Mesendoderm (in vitro differentiated cells): ENCODE measurements at regions not wholly inside any gene's neighbourhood (a gene's known extent, or its start where the extent isn't known, plus 50 kb on each side); places are given as distances from the start of the nearest gene placed in this dataset.
"Not testable (repeated sequence)": the region's sequence is repeated elsewhere in the genome, so short reads cannot be mapped to it uniquely, and the experiment has no call there.

Source experiments
- DNase-seq: peaks from one replicate; pipeline ENCODE4 v3.0.0; 2013
- H2AK5ac ChIP-seq: 2 replicates; pipeline ENCODE4 v1.6.1; 2013; ENCODE audit warnings: low read length, inconsistent platforms
- H2BK120ac ChIP-seq: 2 replicates; pipeline ENCODE4 v1.6.1; 2013; ENCODE audit warnings: low read depth, mild to moderate bottlenecking, low read length, moderate library complexity, mixed read lengths
- H2BK15ac ChIP-seq: replicated peaks from 2 replicates; pipeline ENCODE4 v1.6.1; 2013; ENCODE audit warnings: low read depth, mild to moderate bottlenecking, moderate library complexity
- H2BK5ac ChIP-seq: 2 replicates; pipeline ENCODE4 v1.6.1; 2013; ENCODE audit warnings: low read length, inconsistent platforms
- H3K18ac ChIP-seq: 2 replicates; pipeline ENCODE4 v1.6.1; 2013; ENCODE audit warnings: mild to moderate bottlenecking, low read length, mixed read lengths
- H3K23ac ChIP-seq: one replicate; pipeline ENCODE4 v1.6.1; 2013; ENCODE audit warnings: low read length
- H3K27ac ChIP-seq: 2 replicates; pipeline ENCODE4 v1.5.1; 2013; ENCODE audit warnings: low read depth, mild to moderate bottlenecking, inconsistent platforms, low read length, moderate library complexity
- H3K27me3 ChIP-seq: 2 replicates; pipeline ENCODE4 v1.6.1; 2013; ENCODE audit warnings: low read length, control low read depth, mild to moderate bottlenecking, inconsistent platforms; ENCODE audit not compliant: insufficient read depth, poor library complexity
- H3K36me3 ChIP-seq: 2 replicates; pipeline ENCODE4 v1.6.1; 2013; ENCODE audit warnings: low read length, inconsistent platforms; ENCODE audit not compliant: control insufficient read depth, insufficient read depth
- H3K4ac ChIP-seq: one replicate; pipeline ENCODE4 v1.6.1; 2013; ENCODE audit warnings: low read depth, mild to moderate bottlenecking, low read length, moderate library complexity
- H3K4me1 ChIP-seq: 2 replicates; pipeline ENCODE4 v1.6.1; 2013; ENCODE audit warnings: low read depth, low read length, inconsistent platforms; ENCODE audit not compliant: control insufficient read depth
- H3K4me2 ChIP-seq: 2 replicates; pipeline ENCODE4 v1.6.1; 2013; ENCODE audit warnings: low read length
- H3K4me3 ChIP-seq: 2 replicates; pipeline ENCODE4 v1.5.1; 2013; ENCODE audit warnings: mild to moderate bottlenecking, low read length
- H3K56ac ChIP-seq: one replicate; pipeline ENCODE4 v1.6.1; 2013; ENCODE audit warnings: low read length
- H3K79me1 ChIP-seq: 2 replicates; pipeline ENCODE4 v1.6.1; 2013; ENCODE audit warnings: low read length, inconsistent platforms
- H3K79me2 ChIP-seq: 2 replicates; pipeline ENCODE4 v1.6.1; 2013; ENCODE audit warnings: mild to moderate bottlenecking, low read length; ENCODE audit not compliant: control insufficient read depth, insufficient read depth
- H3K9ac ChIP-seq: 2 replicates; pipeline ENCODE4 v1.6.1; 2013; ENCODE audit warnings: low read length, inconsistent platforms
- H4K5ac ChIP-seq: one replicate; pipeline ENCODE4 v1.6.1; 2013; ENCODE audit warnings: low read length
- H4K8ac ChIP-seq: one replicate; pipeline ENCODE4 v1.6.1; 2013; ENCODE audit warnings: low read depth, mild to moderate bottlenecking, control low read depth, low read length, moderate library complexity
- WGBS: extraction: QIAGEN DNeasy Blood & Tissue Kit; methylation state at CpG from one replicate; pipeline ENCODE4 v1.1.7; 2013; ENCODE audit warnings: low lambda C conversion rate, missing lambda C conversion rate; ENCODE audit not compliant: insufficient coverage; ENCODE audit errors: extremely low coverage; 5-methylcytosine and 5-hydroxymethylcytosine counted together

- Histone ChIP-seq H3K9ac (no peak overlapping the region), H3K27me3 (no peaks in the 10 kb centered on the region), H3K79me1 (no peaks in the 10 kb centered on the region), H3K4me1 (no peaks in the 10 kb centered on the region), H2BK5ac (no peak overlapping the region), H4K5ac (no peak overlapping the region), H4K8ac (no peak overlapping the region), H3K18ac (no peak overlapping the region), H3K27ac (no peak overlapping the region), H2AK5ac (no peak overlapping the region), H3K4me2 (no peak overlapping the region), H3K4ac (no peak overlapping the region), H3K79me2 (no peaks in the 10 kb centered on the region), H2BK15ac (no peak overlapping the region), H3K4me3 (no peak overlapping the region), H2BK120ac (no peak overlapping the region), H3K56ac (no peak overlapping the region), H3K36me3 (no peaks in the 10 kb centered on the region), H3K23ac (no peak overlapping the region)
- DNase-seq: no peak
- no CpG with 5 or more reads among the region's 4 CpGs for WGBS
These were observed 836.8 kb upstream of the VRK2 start for GRCh38 chr2:57209799-57210198.

- Histone ChIP-seq H3K27me3 (no peaks in the 10 kb centered on the region), H3K4me2 (no peak overlapping the region), H2BK120ac (no peak overlapping the region), H3K18ac (no peak overlapping the region), H3K23ac (no peak overlapping the region), H3K79me2 (no peaks in the 10 kb centered on the region), H2AK5ac (no peak overlapping the region), H3K4me3 (no peak overlapping the region), H3K27ac (no peak overlapping the region), H4K8ac (no peak overlapping the region), H3K36me3 (no peaks in the 10 kb centered on the region), H3K79me1 (no peaks in the 10 kb centered on the region), H2BK15ac (no peak overlapping the region), H3K56ac (no peak overlapping the region), H4K5ac (no peak overlapping the region), H2BK5ac (no peak overlapping the region), H3K4ac (no peak overlapping the region), H3K4me1 (no peaks in the 10 kb centered on the region), H3K9ac (no peak overlapping the region)
- no CpG with 5 or more reads among the region's 4 CpGs for WGBS
- no peak for DNase-seq
These were observed 835.8 kb upstream of the VRK2 start for GRCh38 chr2:57210855-57211254.

GRCh38 chr2:57217013-57217412, 829.6 kb upstream of the VRK2 start:
- Histone ChIP-seq H3K36me3 (no peaks in the 10 kb centered on the region), H3K4me1 (no peaks in the 10 kb centered on the region), H3K27me3 (no peaks in the 10 kb centered on the region), H4K8ac (no peak overlapping the region), H3K23ac (no peak overlapping the region), H2BK15ac (no peak overlapping the region), H3K4me2 (no peak overlapping the region), H4K5ac (no peak overlapping the region), H3K56ac (no peak overlapping the region), H3K79me2 (no peaks in the 10 kb centered on the region), H2BK5ac (no peak overlapping the region), H2AK5ac (no peak overlapping the region), H3K79me1 (no peaks in the 10 kb centered on the region), H2BK120ac (no peak overlapping the region), H3K27ac (no peak overlapping the region), H3K4ac (no peak overlapping the region), H3K18ac (no peak overlapping the region), H3K4me3 (no peak overlapping the region), H3K9ac (no peak overlapping the region)
- no CpG with 5 or more reads among the region's 2 CpGs for WGBS
- DNase-seq: no peak

- H2BK15ac ChIP-seq: no peak overlapping the region
- no CpG with 5 or more reads among the region's 2 CpGs for WGBS
- no peak overlapping the region for H3K18ac ChIP-seq
- no peaks in the 10 kb centered on the region for H3K4me1 ChIP-seq
- no peak overlapping the region for H3K56ac ChIP-seq
- H2BK120ac ChIP-seq: no peak overlapping the region
- no peaks in the 10 kb centered on the region for H3K79me2 ChIP-seq
- no peak overlapping the region for H3K9ac ChIP-seq
- no peak overlapping the region for H2BK5ac ChIP-seq
- no peaks in the 10 kb centered on the region for H3K27me3 ChIP-seq
- H4K5ac ChIP-seq: no peak overlapping the region
- no peaks in the 10 kb centered on the region for H3K36me3 ChIP-seq
- H3K4me2 ChIP-seq: no peak overlapping the region
- H4K8ac ChIP-seq: no peak overlapping the region
- no peak overlapping the region for H3K4ac ChIP-seq
- H2AK5ac ChIP-seq: no peak overlapping the region
- H3K27ac ChIP-seq: no peak overlapping the region
- no peaks in the 10 kb centered on the region for H3K79me1 ChIP-seq
- H3K23ac ChIP-seq: no peak overlapping the region
- no peak overlapping the region for H3K4me3 ChIP-seq
- DNase-seq: no peak
These were observed 828.4 kb upstream of the VRK2 start for GRCh38 chr2:57218206-57218605.

GRCh38 chr2:57229706-57230105, 816.9 kb upstream of the VRK2 start:
- not testable (repeated sequence) for H3K36me3 ChIP-seq, H3K4me2 ChIP-seq, H3K4me1 ChIP-seq, H3K79me2 ChIP-seq, H4K8ac ChIP-seq, H2BK15ac ChIP-seq, H3K79me1 ChIP-seq, H3K56ac ChIP-seq, DNase-seq, H3K9ac ChIP-seq, H2BK5ac ChIP-seq, H4K5ac ChIP-seq, H3K18ac ChIP-seq, H2BK120ac ChIP-seq, H3K27ac ChIP-seq, H3K23ac ChIP-seq, H3K27me3 ChIP-seq, H2AK5ac ChIP-seq, H3K4me3 ChIP-seq, H3K4ac ChIP-seq
- no CpG with 5 or more reads among the region's 12 CpGs for WGBS

GRCh38 chr2:57232341-57232740, 814.3 kb upstream of the VRK2 start:
- H3K27me3 ChIP-seq, H3K18ac ChIP-seq, H3K9ac ChIP-seq, H4K8ac ChIP-seq, H3K4ac ChIP-seq, H3K4me3 ChIP-seq, H2BK5ac ChIP-seq, DNase-seq, H3K23ac ChIP-seq, H4K5ac ChIP-seq, H2AK5ac ChIP-seq, H2BK15ac ChIP-seq, H3K27ac ChIP-seq, H3K56ac ChIP-seq, H2BK120ac ChIP-seq, H3K79me1 ChIP-seq, H3K79me2 ChIP-seq, H3K36me3 ChIP-seq, H3K4me2 ChIP-seq, H3K4me1 ChIP-seq: not testable (repeated sequence)
- no CpG with 5 or more reads among the region's 9 CpGs for WGBS
